ENCODE measurements at regions not wholly inside any gene's neighbourhood (a gene's known extent, or its start where the extent isn't known, plus 50 kb on each side); places are given as distances from the start of the nearest gene placed in this dataset.

- no peak for DNase-seq
- no peak overlapping the region for H3K27ac ChIP-seq (ENCODE audit: low read depth in 2 of 2, low read length in 1 of 2)
- no peaks in the 10 kb centered on the region for H3K36me3 ChIP-seq (replicated peaks in 1 of 2; ENCODE audit: control insufficient read depth in 1 of 2, insufficient read depth in 2 of 2, low read length in 1 of 2)
- no peaks in the 10 kb centered on the region for H3K27me3 ChIP-seq (ENCODE audit: insufficient read depth)
- H3K9me3 ChIP-seq: no peaks in the 10 kb centered on the region
- 11% methylated on average over 2 of the region's 2 CpGs for WGBS (ENCODE audit: low lambda C conversion rate)
- H2AFZ ChIP-seq (ENCODE audit: low read depth): no peak overlapping the region
- H3K4me2 ChIP-seq: no peak overlapping the region
- H3K4me1 ChIP-seq (ENCODE audit: control insufficient read depth in 1 of 2, insufficient read depth in 2 of 2, low read depth in 1 of 2, low read length in 1 of 2): no peaks in the 10 kb centered on the region
- no peaks in the 10 kb centered on the region for H4K20me1 ChIP-seq (ENCODE audit: insufficient read depth)
- no peak overlapping the region for H3K9ac ChIP-seq
- no peak overlapping the region for H3K4me3 ChIP-seq (ENCODE audit: low read depth in 2 of 2, low read length in 1 of 2)
- POLR2A ChIA-PET: no interaction called here
- CTCF ChIA-PET: no interaction called here
- H3F3A ChIP-seq (replicated peaks; ENCODE audit: insufficient read depth): no peaks in the 10 kb centered on the region
- no peak for TF ChIP-seq NRF1 (IDR thresholded peaks at IDR 0.05; ENCODE audit: low read depth, low read length)
- TF ChIP-seq USF2 (IDR thresholded peaks at IDR 0.05; ENCODE audit: borderline replicate concordance, low read depth, low read length): no peak
- TF ChIP-seq POLR2AphosphoS5 (IDR thresholded peaks at IDR 0.05; ENCODE audit: low read depth, low read length): no peak
- TF ChIP-seq GATA2 (CRISPR knock-in tag; IDR thresholded peaks at IDR 0.05): no peak
- no peak for TF ChIP-seq SIN3A (IDR thresholded peaks at IDR 0.05; ENCODE audit: borderline replicate concordance, low read depth, low read length)
- no peak for TF ChIP-seq ELF1 (IDR thresholded peaks at IDR 0.05)
- no peak for TF ChIP-seq FOXJ3 (CRISPR knock-in tag; IDR thresholded peaks at IDR 0.05)
- no peak for TF ChIP-seq YY1 (IDR thresholded peaks at IDR 0.05; ENCODE audit: low read depth)
- no peak for TF ChIP-seq RXRA (IDR thresholded peaks at IDR 0.05; ENCODE audit: borderline replicate concordance, low read depth)
- no peak for TF ChIP-seq USF1 (IDR thresholded peaks at IDR 0.05; ENCODE audit: borderline replicate concordance, low read depth)
- TF ChIP-seq ZBTB33 (IDR thresholded peaks at IDR 0.05; ENCODE audit: borderline replicate concordance, low read depth): no peak
- no peak for TF ChIP-seq RFX5 (IDR thresholded peaks at IDR 0.05; ENCODE audit: low read length)
- no peak for TF ChIP-seq CHD2 (IDR thresholded peaks at IDR 0.05; ENCODE audit: low read length, partially characterized antibody)
- no peaks in the 10 kb centered on the region; the same call in 1 of the 2 replicates for H3K9me2 ChIP-seq
- H3K79me2 ChIP-seq (ENCODE audit: insufficient read depth): no peaks in the 10 kb centered on the region
Measured at GRCh38 chr4:133637161-133637560, 488.1 kb downstream of the PCDH10 start.

- no peaks in the 10 kb centered on the region; a peak in 1 of 4 replicates for H3K4me1 ChIP-seq (ENCODE audit: control insufficient read depth in 1 of 2, insufficient read depth in 2 of 2, low read depth in 1 of 2, low read length in 1 of 2)
Measured at GRCh38 chr4:133624744-133625143, 475.6 kb downstream of the PCDH10 start.

More at GRCh38 chr4:133624744-133625143, 475.6 kb downstream of the PCDH10 start:
- TF ChIP-seq TEAD4 (IDR thresholded peaks at IDR 0.05; ENCODE audit: borderline replicate concordance, insufficient read depth) (no peak), RXRA (IDR thresholded peaks at IDR 0.05; ENCODE audit: borderline replicate concordance, low read depth) (no peak), REST (IDR thresholded peaks at IDR 0.05; ENCODE audit: low read depth, low read length) (no peak), TAF1 (IDR thresholded peaks at IDR 0.05; ENCODE audit: borderline replicate concordance, low read depth, low read length) (no peak), EP300 (IDR thresholded peaks at IDR 0.05; ENCODE audit: borderline replicate concordance in 1 of 2, low read depth in 1 of 2, low read length in 1 of 2) (no peak), GABPA (IDR thresholded peaks at IDR 0.05; ENCODE audit: low read depth) (no peak)
- Histone ChIP-seq H2AFZ (ENCODE audit: low read depth) (no peak overlapping the region), H3K9me2 (no peaks in the 10 kb centered on the region), H3F3A (replicated peaks; ENCODE audit: insufficient read depth) (no peaks in the 10 kb centered on the region), H3K9me3 (no peaks in the 10 kb centered on the region), H3K4me3 (ENCODE audit: low read depth in 2 of 2, low read length in 1 of 2) (no peak overlapping the region), H3K27ac (ENCODE audit: low read depth in 2 of 2, low read length in 1 of 2) (no peak overlapping the region), H3K79me2 (ENCODE audit: insufficient read depth) (no peaks in the 10 kb centered on the region), H3K4me2 (no peak overlapping the region), H3K27me3 (ENCODE audit: insufficient read depth) (no peaks in the 10 kb centered on the region), H4K20me1 (ENCODE audit: insufficient read depth) (no peaks in the 10 kb centered on the region), H3K9ac (no peak overlapping the region), H3K36me3 (replicated peaks in 1 of 2; ENCODE audit: control insufficient read depth in 1 of 2, insufficient read depth in 2 of 2, low read length in 1 of 2) (no peaks in the 10 kb centered on the region)
- ChIA-PET CTCF (no interaction called here), POLR2A (no interaction called here)
- no peak for DNase-seq
- 13% methylated on average over 3 of the region's 3 CpGs for WGBS (ENCODE audit: low lambda C conversion rate)
